HG02588 (cell line): ENCODE measurements at regions not wholly inside any gene's neighbourhood (a gene's known extent, or its start where the extent isn't known, plus 50 kb on each side); places are given as distances from the start of the nearest gene placed in this dataset.

Experiments used
- ATAC-seq: cut with Tn5 transposase; IDR thresholded peaks from one replicate; pipeline ENCODE4 v1.9.1; 2021; ENCODE audit warnings: mild to moderate bottlenecking, moderate library complexity; ENCODE audit not compliant: unreplicated experiment

- ATAC-seq: no peak
Measured at GRCh38 chr13:69450245-69450644, 657.4 kb upstream of the ATXN8OS start.

- ATAC-seq: no peak
Measured at GRCh38 chr13:69425235-69425634, 682.4 kb upstream of the ATXN8OS start.

- no peak for ATAC-seq
Measured at GRCh38 chr13:69423844-69424243, 683.8 kb upstream of the ATXN8OS start.

- no peak for ATAC-seq
Measured at GRCh38 chr13:69418319-69418718, 689.3 kb upstream of the ATXN8OS start.

- no peak for ATAC-seq
Measured at GRCh38 chr13:69410761-69411160, 696.9 kb upstream of the ATXN8OS start.

GRCh38 chr13:69391756-69392155, 715.9 kb upstream of the ATXN8OS start:
- ATAC-seq: no peak

- no peak for ATAC-seq
Measured at GRCh38 chr13:69389899-69390298, 717.7 kb upstream of the ATXN8OS start.

GRCh38 chr13:69373747-69374425, 733.7 kb upstream of the ATXN8OS start:
- no peak for ATAC-seq

- ATAC-seq: no peak
Measured at GRCh38 chr13:69363360-69363759, 744.3 kb upstream of the ATXN8OS start.

- no peak for ATAC-seq
Measured at GRCh38 chr13:69331245-69331644, 776.4 kb upstream of the ATXN8OS start.

- ATAC-seq: no peak
Measured at GRCh38 chr13:69324090-69324886, 783.3 kb upstream of the ATXN8OS start.

GRCh38 chr13:69319656-69320055, 788.0 kb upstream of the ATXN8OS start:
- ATAC-seq: no peak

- ATAC-seq: no peak
Measured at GRCh38 chr13:69315039-69315438, 792.6 kb upstream of the ATXN8OS start.

- ATAC-seq: no peak
Measured at GRCh38 chr13:69306766-69307165, 800.9 kb upstream of the ATXN8OS start.

GRCh38 chr13:69300131-69300530, 807.5 kb upstream of the ATXN8OS start:
- no peak for ATAC-seq

- no peak for ATAC-seq
Measured at GRCh38 chr13:69296130-69296529, 811.5 kb upstream of the ATXN8OS start.

GRCh38 chr13:69292789-69293425, 814.7 kb upstream of the ATXN8OS start:
- ATAC-seq: no peak

- no peak for ATAC-seq
Measured at GRCh38 chr13:69291292-69291906, 816.2 kb upstream of the ATXN8OS start.

GRCh38 chr13:69288026-69288425, 819.6 kb upstream of the ATXN8OS start:
- ATAC-seq: no peak

- peak; percentile 58 for ATAC-seq
Measured at GRCh38 chr13:69287050-69287698, 820.5 kb upstream of the ATXN8OS start.

GRCh38 chr13:69283837-69284236, 823.8 kb upstream of the ATXN8OS start:
- no peak for ATAC-seq
